ENCODE measurements at regions not wholly inside any gene's neighbourhood (a gene's known extent, or its start where the extent isn't known, plus 50 kb on each side); places are given as distances from the start of the nearest gene placed in this dataset.

- Mint-ChIP-seq H3K36me3 (no peaks in the 10 kb centered on the region), H3K9me3 (no peaks in the 10 kb centered on the region), H3K27ac (no peak overlapping the region), H3K4me3 (no peak overlapping the region), H3K4me1 (ENCODE audit: low read depth) (no peaks in the 10 kb centered on the region), H3K27me3 (no peaks in the 10 kb centered on the region)
- CTCF ChIA-PET: no interaction called here
- no peak for DNase-seq
- POLR2A ChIA-PET: no interaction called here
- intact Hi-C loops (cut with micrococcal nuclease): no loop called here
Observed at GRCh38 chr5:167750586-167750985, 540.9 kb upstream of the WWC1 start.

- no peaks in the 10 kb centered on the region for H3K36me3 Mint-ChIP-seq
- no peak overlapping the region for H3K27ac Mint-ChIP-seq
- H3K4me3 Mint-ChIP-seq: no peak overlapping the region
- no peak for DNase-seq
- intact Hi-C loops (cut with micrococcal nuclease): no loop called here
- ChIA-PET POLR2A (no interaction called here), CTCF (no interaction called here)
- H3K4me1 Mint-ChIP-seq (ENCODE audit: low read depth): no peaks in the 10 kb centered on the region
- no peaks in the 10 kb centered on the region for H3K9me3 Mint-ChIP-seq
- no peaks in the 10 kb centered on the region for H3K27me3 Mint-ChIP-seq
Observed at GRCh38 chr5:167752936-167753335, 538.5 kb upstream of the WWC1 start.

- intact Hi-C loops (cut with micrococcal nuclease): no loop called here
- no peaks in the 10 kb centered on the region for H3K36me3 Mint-ChIP-seq
- H3K9me3 Mint-ChIP-seq: no peaks in the 10 kb centered on the region
- no peak for DNase-seq
- H3K27me3 Mint-ChIP-seq: no peaks in the 10 kb centered on the region
- POLR2A ChIA-PET: no interaction called here
- CTCF ChIA-PET: no interaction called here
- H3K27ac Mint-ChIP-seq: no peak overlapping the region
- no peaks in the 10 kb centered on the region for H3K4me1 Mint-ChIP-seq (ENCODE audit: low read depth)
- H3K4me3 Mint-ChIP-seq: no peak overlapping the region
Observed at GRCh38 chr5:167753725-167754490, 537.5 kb upstream of the WWC1 start.

GRCh38 chr5:167754501-167755021 lies 536.9 kb upstream of the WWC1 start:
- intact Hi-C loops (cut with micrococcal nuclease): no loop called here
- H3K36me3 Mint-ChIP-seq: no peaks in the 10 kb centered on the region
- POLR2A ChIA-PET: no interaction called here
- no peak for DNase-seq
- no peaks in the 10 kb centered on the region for H3K27me3 Mint-ChIP-seq
- no peaks in the 10 kb centered on the region for H3K4me1 Mint-ChIP-seq (ENCODE audit: low read depth)
- H3K4me3 Mint-ChIP-seq: no peak overlapping the region
- CTCF ChIA-PET: no interaction called here
- H3K27ac Mint-ChIP-seq: no peak overlapping the region
- H3K9me3 Mint-ChIP-seq: no peaks in the 10 kb centered on the region

- POLR2A ChIA-PET: no interaction called here
- no peak overlapping the region for H3K4me3 Mint-ChIP-seq
Observed at GRCh38 chr5:167755420-167755819, 536.0 kb upstream of the WWC1 start.

GRCh38 chr5:167759057-167759821 lies 532.2 kb upstream of the WWC1 start:
- Mint-ChIP-seq H3K9me3 (no peaks in the 10 kb centered on the region), H3K4me1 (ENCODE audit: low read depth) (no peaks in the 10 kb centered on the region), H3K27ac (no peak overlapping the region), H3K4me3 (no peak overlapping the region), H3K36me3 (no peaks in the 10 kb centered on the region), H3K27me3 (no peaks in the 10 kb centered on the region)
- CTCF ChIA-PET: no interaction called here
- intact Hi-C loops (cut with micrococcal nuclease): no loop called here
- no peak for DNase-seq
- POLR2A ChIA-PET: no interaction called here

More at GRCh38 chr5:167755420-167755819, 536.0 kb upstream of the WWC1 start:
- H3K4me1 Mint-ChIP-seq (ENCODE audit: low read depth): no peaks in the 10 kb centered on the region
- no peak for DNase-seq
- no peaks in the 10 kb centered on the region for H3K9me3 Mint-ChIP-seq
- CTCF ChIA-PET: no interaction called here
- no peaks in the 10 kb centered on the region for H3K36me3 Mint-ChIP-seq
- intact Hi-C loops (cut with micrococcal nuclease): no loop called here
- H3K27ac Mint-ChIP-seq: no peak overlapping the region
- no peaks in the 10 kb centered on the region for H3K27me3 Mint-ChIP-seq

GRCh38 chr5:167763772-167764171 lies 527.7 kb upstream of the WWC1 start:
- ChIA-PET CTCF (no interaction called here), POLR2A (no interaction called here)
- Mint-ChIP-seq H3K27me3 (no peaks in the 10 kb centered on the region), H3K4me3 (no peak overlapping the region), H3K4me1 (ENCODE audit: low read depth) (no peaks in the 10 kb centered on the region), H3K27ac (no peak overlapping the region), H3K36me3 (no peaks in the 10 kb centered on the region), H3K9me3 (no peaks in the 10 kb centered on the region)
- intact Hi-C loops (cut with micrococcal nuclease): no loop called here
- DNase-seq: no peak

GRCh38 chr5:167764641-167765289 lies 526.7 kb upstream of the WWC1 start:
- ChIA-PET CTCF (no interaction called here), POLR2A (no interaction called here)
- H3K4me1 Mint-ChIP-seq (ENCODE audit: low read depth): no peaks in the 10 kb centered on the region
- H3K4me3 Mint-ChIP-seq: no peak overlapping the region
- H3K36me3 Mint-ChIP-seq: no peaks in the 10 kb centered on the region
- no peak for DNase-seq
- H3K9me3 Mint-ChIP-seq: no peaks in the 10 kb centered on the region
- no peaks in the 10 kb centered on the region for H3K27me3 Mint-ChIP-seq
- intact Hi-C loops (cut with micrococcal nuclease): no loop called here
- H3K27ac Mint-ChIP-seq: no peak overlapping the region

GRCh38 chr5:167765352-167765751 lies 526.1 kb upstream of the WWC1 start:
- intact Hi-C loops (cut with micrococcal nuclease): no loop called here
- Mint-ChIP-seq H3K27ac (no peak overlapping the region), H3K9me3 (no peaks in the 10 kb centered on the region), H3K27me3 (no peaks in the 10 kb centered on the region), H3K4me1 (ENCODE audit: low read depth) (no peaks in the 10 kb centered on the region), H3K36me3 (no peaks in the 10 kb centered on the region), H3K4me3 (no peak overlapping the region)
- DNase-seq: no peak
- POLR2A ChIA-PET: no interaction called here
- CTCF ChIA-PET: no interaction called here

GRCh38 chr5:167766957-167767356 lies 524.5 kb upstream of the WWC1 start:
- H3K4me1 Mint-ChIP-seq (ENCODE audit: low read depth): no peaks in the 10 kb centered on the region

GRCh38 chr5:167767795-167768194 lies 523.6 kb upstream of the WWC1 start:
- CTCF ChIA-PET: no interaction called here
- Mint-ChIP-seq H3K4me1 (ENCODE audit: low read depth) (no peaks in the 10 kb centered on the region), H3K27ac (no peak overlapping the region), H3K9me3 (no peaks in the 10 kb centered on the region), H3K4me3 (no peak overlapping the region), H3K27me3 (no peaks in the 10 kb centered on the region), H3K36me3 (no peaks in the 10 kb centered on the region)
- intact Hi-C loops (cut with micrococcal nuclease): no loop called here
- POLR2A ChIA-PET: no interaction called here
- DNase-seq: no peak

More at GRCh38 chr5:167766957-167767356, 524.5 kb upstream of the WWC1 start:
- Mint-ChIP-seq H3K9me3 (no peaks in the 10 kb centered on the region), H3K36me3 (no peaks in the 10 kb centered on the region), H3K27me3 (no peaks in the 10 kb centered on the region), H3K27ac (no peak overlapping the region), H3K4me3 (no peak overlapping the region)
- intact Hi-C loops (cut with micrococcal nuclease): no loop called here
- ChIA-PET POLR2A (no interaction called here), CTCF (no interaction called here)
- no peak for DNase-seq

- POLR2A ChIA-PET: no interaction called here
- Mint-ChIP-seq H3K27ac (no peak overlapping the region), H3K36me3 (no peaks in the 10 kb centered on the region), H3K4me3 (no peak overlapping the region), H3K4me1 (ENCODE audit: low read depth) (no peaks in the 10 kb centered on the region), H3K27me3 (no peaks in the 10 kb centered on the region), H3K9me3 (no peaks in the 10 kb centered on the region)
- CTCF ChIA-PET: no interaction called here
- intact Hi-C loops (cut with micrococcal nuclease): no loop called here
- no peak for DNase-seq
Observed at GRCh38 chr5:167769846-167770413, 521.5 kb upstream of the WWC1 start.
